Left cardiac atrium (tissue), 4 donors: ENCODE measurements at regions not wholly inside any gene's neighbourhood (a gene's known extent, or its start where the extent isn't known, plus 50 kb on each side); places are given as distances from the start of the nearest gene placed in this dataset.
"Not testable (repeated sequence)": the region's sequence is repeated elsewhere in the genome, so short reads cannot be mapped to it uniquely, and the experiment has no call there.

Experiments
- ATAC-seq, 2 donors: fragments of 200-7000 bp; cut with Tn5 transposase; one replicate each; pipeline ENCODE4 v1.9.1; 2020; ENCODE audit warnings: mild to moderate bottlenecking in 2 of 2, moderate library complexity in 2 of 2
- DNase-seq: peaks from one replicate; pipeline ENCODE4 v3.0.0-alpha.2; 2020
- intact Hi-C, 2 donors: fragments of 100-400 bp; cut with DNase I; formaldehyde crosslinking; loops; one replicate each; pipeline versions ENCODE4 v1.14.1 to v1.15.1; 2022 to 2023
- donor health status: DM: no; HTN: yes; CAD: no.
- donor health status: DM: no; HTN: yes; CAD: no; lungs with severe emphysema.
- donor health status: DM: yes; HTN: yes; CAD: no.
- donor health status: Dilated cardiomyopathy.

DNA sequence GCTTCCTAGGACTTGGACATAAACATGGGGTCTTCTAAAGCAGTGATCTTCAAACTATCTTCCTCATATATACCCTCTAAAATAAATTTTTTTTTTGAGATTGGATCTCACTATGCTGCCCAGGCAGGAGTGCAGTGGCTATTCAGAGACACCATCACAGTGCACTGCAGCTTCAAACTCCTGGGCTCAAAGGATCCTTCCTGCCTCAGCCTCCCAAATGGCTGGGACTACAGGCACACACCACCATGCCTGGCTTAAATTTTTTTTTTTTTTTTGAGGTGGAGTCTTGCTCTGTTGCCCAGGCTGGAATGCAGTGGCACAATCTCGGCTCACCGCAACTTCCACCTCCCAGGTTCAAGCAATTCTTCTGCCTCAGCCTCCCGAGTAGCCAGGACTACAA is 134.4 kb downstream of the ZFP64 start:
- ATAC-seq, DNase-seq, intact Hi-C loops: not testable (repeated sequence)

DNA sequence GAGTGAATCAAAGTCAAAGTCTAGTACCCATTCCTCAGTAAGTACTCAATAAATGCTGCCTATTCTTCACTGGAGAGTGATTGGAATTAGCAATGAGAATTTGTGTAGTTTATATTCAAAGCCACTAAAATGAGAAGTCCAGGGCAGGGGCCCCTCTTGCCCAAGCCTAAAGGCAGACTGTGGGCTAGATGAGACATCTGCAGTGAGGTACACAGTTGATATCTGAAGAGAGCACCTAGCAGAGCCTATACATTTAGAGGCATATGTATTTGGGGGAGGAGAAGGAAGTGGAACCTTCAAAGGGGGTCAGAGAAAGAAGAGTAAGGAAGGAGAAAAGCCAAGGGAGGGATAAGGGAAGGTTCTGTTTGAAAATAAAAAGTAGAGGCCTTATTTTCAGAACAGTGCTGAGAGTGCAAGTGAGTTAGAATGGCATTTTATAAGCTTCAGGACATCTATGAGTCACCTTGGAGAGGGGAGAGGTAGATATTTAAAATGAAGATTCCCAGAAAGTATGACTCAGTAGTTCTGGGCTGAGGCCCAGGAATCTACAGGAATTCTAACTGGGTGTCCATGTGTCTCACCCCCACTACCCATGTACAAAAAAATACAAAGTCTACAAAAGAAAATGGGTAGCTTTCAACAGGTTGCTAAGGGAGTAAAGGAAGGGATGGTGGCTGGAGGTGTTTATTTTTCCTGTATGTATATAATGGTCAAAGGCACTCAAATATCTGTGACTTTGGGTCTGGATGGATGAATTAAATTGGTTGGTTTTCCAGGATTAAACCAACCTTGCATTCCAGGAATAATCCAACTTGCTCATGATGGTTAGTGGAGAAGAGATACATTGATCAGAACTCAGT is 135.1 kb downstream of the ZFP64 start:
- intact Hi-C loops = no loop called here
- ATAC-seq = peak in 1 of 2 donors; percentile 42
- no peak for DNase-seq

GRCh38 chr20:52054123-52054522 is 137.5 kb downstream of the ZFP64 start:
- intact Hi-C loops = no loop called here
- DNase-seq = no peak
- no peak for ATAC-seq

- intact Hi-C loops = no loop called here
- DNase-seq (no peak), ATAC-seq (peak in 1 of 2 donors; percentile 43)
Measured at GRCh38 chr20:52049001-52049731, 142.4 kb downstream of the ZFP64 start.

- intact Hi-C loops = no loop called here
- DNase-seq (no peak), ATAC-seq (no peak)
Measured at GRCh38 chr20:52047811-52048764, 143.5 kb downstream of the ZFP64 start.

- no peak for DNase-seq
- intact Hi-C loops = no loop called here
- no peak for ATAC-seq
Measured at GRCh38 chr20:52041966-52042365, 149.6 kb downstream of the ZFP64 start.

GRCh38 chr20:52039790-52040189 is 151.8 kb downstream of the ZFP64 start:
- intact Hi-C loops = no loop called here
- ATAC-seq (no peak), DNase-seq (no peak)

GRCh38 chr20:52038632-52039031 is 152.9 kb downstream of the ZFP64 start:
- ATAC-seq, DNase-seq, intact Hi-C loops: not testable (repeated sequence)

DNA sequence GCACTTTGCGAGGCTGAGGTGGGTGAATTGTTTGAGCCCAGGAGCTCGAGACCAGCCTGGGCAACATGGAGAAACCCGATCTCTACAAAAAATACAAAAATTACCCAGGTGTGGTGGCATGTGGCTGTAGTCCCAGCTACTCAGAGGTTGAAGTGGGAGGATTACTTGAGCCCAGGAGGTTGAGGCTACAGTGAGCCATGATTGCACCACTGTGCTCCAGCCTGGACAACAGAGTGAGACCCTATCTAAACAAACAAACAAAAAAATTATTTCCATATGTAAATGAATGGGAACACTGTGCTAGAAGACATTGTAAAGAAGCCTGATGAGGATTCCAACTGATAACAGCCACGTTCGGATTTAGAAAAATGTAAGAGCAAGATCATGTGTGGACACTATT is 154.2 kb downstream of the ZFP64 start:
- ATAC-seq (no peak), DNase-seq (no peak)
- intact Hi-C loops = no loop called here

- no peak for ATAC-seq
- intact Hi-C loops = no loop called here
- no peak for DNase-seq
Measured at GRCh38 chr20:52035977-52036376, 155.6 kb downstream of the ZFP64 start.

GRCh38 chr20:52035498-52035897 is 156.1 kb downstream of the ZFP64 start:
- ATAC-seq (no peak), DNase-seq (no peak)
- intact Hi-C loops = no loop called here

- DNase-seq (no peak), ATAC-seq (no peak)
- intact Hi-C loops = no loop called here
Measured at GRCh38 chr20:52034581-52034980, 157.0 kb downstream of the ZFP64 start.

DNA sequence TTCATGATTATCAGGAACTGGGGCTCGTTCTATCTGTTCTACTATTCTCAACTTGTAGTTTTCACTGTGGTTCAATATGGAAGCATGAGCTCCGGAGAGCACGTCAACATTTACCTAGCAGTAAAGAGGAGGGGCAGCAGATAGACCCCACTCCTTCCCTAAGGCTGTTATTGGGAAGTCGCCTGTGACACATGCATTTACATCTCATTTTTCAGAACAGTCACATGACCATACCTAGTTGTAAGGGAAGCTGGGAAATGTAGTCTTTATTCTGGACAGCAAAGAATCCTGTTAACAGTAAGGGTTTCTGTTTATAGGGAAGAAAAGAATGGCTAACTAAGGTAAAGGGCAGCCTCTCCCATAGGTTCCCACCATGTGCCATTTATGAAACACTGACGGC is 158.3 kb downstream of the ZFP64 start:
- ATAC-seq (no peak), DNase-seq (no peak)
- intact Hi-C loops = no loop called here

- DNase-seq, ATAC-seq, intact Hi-C loops: not testable (repeated sequence)
Measured at GRCh38 chr20:52032304-52032683, 159.3 kb downstream of the ZFP64 start.

DNA sequence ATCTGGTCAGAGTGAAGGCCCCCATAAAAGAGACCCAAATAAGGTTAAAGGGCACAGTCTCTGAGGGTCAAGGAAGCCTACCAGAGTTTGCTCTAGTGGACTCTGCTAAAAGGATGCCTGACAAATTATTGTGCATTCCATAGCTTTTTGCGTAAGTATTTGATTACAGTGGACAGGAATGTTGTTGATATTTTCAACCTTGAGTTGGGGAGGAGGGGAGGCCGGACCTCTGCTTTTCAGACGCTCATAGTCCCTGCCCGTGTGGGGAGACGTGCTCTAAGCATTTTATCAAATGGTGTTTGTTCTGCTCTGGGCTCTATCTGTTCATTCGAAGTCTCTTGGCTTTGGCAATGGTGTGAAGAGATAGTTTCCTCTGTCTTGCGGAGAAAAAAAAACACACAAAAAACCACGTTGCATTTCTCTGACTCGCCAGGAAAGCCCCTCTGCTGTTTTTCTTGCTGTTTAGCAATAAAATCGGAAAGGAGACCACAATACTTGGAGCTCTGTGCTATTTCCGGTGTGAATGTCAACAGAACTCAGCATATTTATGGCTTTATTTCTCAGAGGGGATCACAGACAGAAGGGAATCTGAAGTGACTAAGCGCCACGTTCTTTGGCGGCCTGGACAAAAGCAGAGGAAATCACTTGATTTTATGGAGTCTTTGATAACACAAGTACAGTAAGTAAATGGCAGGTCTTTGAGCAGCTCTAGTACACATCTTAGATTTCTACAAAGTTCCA is 159.8 kb downstream of the ZFP64 start:
- DNase-seq (no peak), ATAC-seq (peak in 1 of 2 donors; percentile 46)
- intact Hi-C loops = no loop called here

DNA sequence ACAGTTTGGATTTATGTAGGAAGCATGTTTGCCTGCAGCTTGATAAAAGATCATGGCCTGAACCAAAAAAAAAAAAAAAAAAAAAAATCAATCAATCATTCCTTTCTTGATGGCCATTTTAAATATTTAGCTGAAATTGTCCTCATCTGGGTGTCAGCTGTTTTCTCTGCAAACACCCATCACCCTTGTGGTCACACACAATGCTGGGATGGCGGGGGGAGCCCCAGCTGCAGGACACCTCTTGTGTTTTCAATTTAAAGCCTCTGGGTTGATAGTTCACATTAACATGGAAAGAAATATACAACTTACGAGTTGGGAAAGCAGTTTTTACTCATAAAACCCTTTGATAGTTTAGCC is 160.4 kb downstream of the ZFP64 start:
- ATAC-seq = no peak
- intact Hi-C loops = no loop called here

GRCh38 chr20:52029129-52029528 is 162.4 kb downstream of the ZFP64 start:
- DNase-seq, ATAC-seq, intact Hi-C loops: not testable (repeated sequence)

More for the DNA sequence above, 160.4 kb downstream of the ZFP64 start:
- DNase-seq = no peak

DNA sequence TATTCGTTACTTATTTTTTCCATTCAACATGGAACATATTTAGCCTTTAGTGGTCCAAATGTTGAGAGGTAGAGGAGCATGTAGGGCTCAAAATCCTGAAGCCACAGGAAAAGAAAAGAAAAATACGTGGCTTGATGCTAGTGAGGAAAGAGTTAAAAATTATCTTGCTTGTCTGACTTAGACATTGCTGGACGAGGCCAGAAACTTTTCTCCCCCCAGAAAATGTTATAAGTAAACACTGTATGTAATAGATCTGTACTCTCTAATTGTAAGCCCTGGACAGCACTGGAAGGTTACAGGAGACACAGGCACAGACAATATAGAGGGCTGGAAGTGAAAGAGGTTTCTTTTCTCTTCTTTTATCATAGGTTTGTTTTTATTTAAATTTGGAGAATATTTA is 165.6 kb downstream of the ZFP64 start:
- intact Hi-C loops = no loop called here
- DNase-seq = no peak
- ATAC-seq = no peak

DNA sequence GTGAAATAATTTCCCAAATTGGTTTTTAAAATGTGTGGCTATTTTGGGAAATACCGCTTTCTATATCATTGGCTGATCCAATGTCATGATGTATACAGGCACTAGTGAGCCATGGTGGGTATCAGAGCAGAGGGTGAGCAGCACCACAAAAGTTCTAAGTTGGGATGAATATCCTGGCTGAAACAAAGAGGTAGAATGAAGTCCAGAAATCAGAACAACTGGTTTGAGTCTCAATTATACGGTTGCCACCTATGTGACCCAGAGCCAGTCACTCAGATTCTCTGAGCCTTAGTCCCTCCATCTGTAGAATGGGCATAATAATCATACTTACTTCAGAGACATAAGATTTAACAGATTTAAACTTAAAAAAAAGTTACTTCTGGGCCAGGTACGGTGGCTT is 172.3 kb downstream of the ZFP64 start:
- no peak for ATAC-seq
- intact Hi-C loops = no loop called here

More for the DNA sequence above, 172.3 kb downstream of the ZFP64 start:
- DNase-seq = no peak
